ENCODE measurements at regions not wholly inside any gene's neighbourhood (a gene's known extent, or its start where the extent isn't known, plus 50 kb on each side); places are given as distances from the start of the nearest gene placed in this dataset.
"Not testable (repeated sequence)": the region's sequence is repeated elsewhere in the genome, so short reads cannot be mapped to it uniquely, and the experiment has no call there.

GRCh38 chr11:71383461-71383860 is 64.7 kb downstream of the DHCR7 start:
- FAIRE-seq = no peak
- no peak for DNase-seq (ENCODE audit: low spot score)

- FAIRE-seq (no peak), DNase-seq (ENCODE audit: low spot score) (no peak)
These were observed 66.2 kb downstream of the DHCR7 start for GRCh38 chr11:71381781-71382505.

GRCh38 chr11:71379701-71380100 is 68.5 kb downstream of the DHCR7 start:
- no peak for FAIRE-seq
- no peak for DNase-seq (ENCODE audit: low spot score)

- FAIRE-seq = no peak
- DNase-seq (ENCODE audit: low spot score) = no peak
These were observed 74.3 kb downstream of the DHCR7 start for GRCh38 chr11:71373791-71374454.

GRCh38 chr11:71372693-71373657 is 75.2 kb downstream of the DHCR7 start:
- DNase-seq (ENCODE audit: low spot score) (peak; percentile 32), FAIRE-seq (no peak)

GRCh38 chr11:71371674-71372069 is 76.5 kb downstream of the DHCR7 start:
- FAIRE-seq (no peak), DNase-seq (ENCODE audit: low spot score) (no peak)

GRCh38 chr11:71370895-71371673 is 77.1 kb downstream of the DHCR7 start:
- FAIRE-seq (no peak), DNase-seq (ENCODE audit: low spot score) (no peak)

GRCh38 chr11:71370020-71370747 is 78.0 kb downstream of the DHCR7 start:
- FAIRE-seq (no peak), DNase-seq (ENCODE audit: low spot score) (no peak)

- DNase-seq (ENCODE audit: low spot score) (no peak), FAIRE-seq (no peak)
These were observed 78.8 kb downstream of the DHCR7 start for GRCh38 chr11:71369411-71369810.

GRCh38 chr11:71368966-71369365 is 79.2 kb downstream of the DHCR7 start:
- DNase-seq (ENCODE audit: low spot score) (no peak), FAIRE-seq (no peak)

- FAIRE-seq (no peak), DNase-seq (ENCODE audit: low spot score) (no peak)
These were observed 80.4 kb downstream of the DHCR7 start for GRCh38 chr11:71367756-71368155.

- not testable (repeated sequence) for FAIRE-seq; DNase-seq (ENCODE audit: low spot score)
These were observed 80.9 kb downstream of the DHCR7 start for GRCh38 chr11:71367276-71367675.

- DNase-seq (ENCODE audit: low spot score) (no peak), FAIRE-seq (no peak)
These were observed 82.1 kb downstream of the DHCR7 start for GRCh38 chr11:71366076-71366475.

GRCh38 chr11:71365626-71366025 is 82.6 kb downstream of the DHCR7 start:
- FAIRE-seq (no peak), DNase-seq (ENCODE audit: low spot score) (no peak)

- DNase-seq (ENCODE audit: low spot score) (no peak), FAIRE-seq (no peak)
These were observed 83.4 kb downstream of the DHCR7 start for GRCh38 chr11:71364806-71365205.

GRCh38 chr11:71364176-71364671 is 84.0 kb downstream of the DHCR7 start:
- FAIRE-seq (no peak), DNase-seq (ENCODE audit: low spot score) (no peak)

GRCh38 chr11:71363721-71364120 is 84.5 kb downstream of the DHCR7 start:
- no peak for FAIRE-seq
- DNase-seq (ENCODE audit: low spot score) = no peak

GRCh38 chr11:71358963-71359567 is 89.1 kb downstream of the DHCR7 start:
- FAIRE-seq (no peak), DNase-seq (ENCODE audit: low spot score) (no peak)

- DNase-seq (ENCODE audit: low spot score) (no peak), FAIRE-seq (no peak)
These were observed 90.0 kb downstream of the DHCR7 start for GRCh38 chr11:71358122-71358728.

All from urothelium cell line (cell line).